Osteoblast (primary cell): ENCODE measurements at regions not wholly inside any gene's neighbourhood (a gene's known extent, or its start where the extent isn't known, plus 50 kb on each side); places are given as distances from the start of the nearest gene placed in this dataset.

Source experiments
- DNase-seq: peaks from one replicate; pipeline ENCODE4 v3.0.0; 2011; ENCODE audit warnings: low spot score, mixed read lengths; ENCODE audit not compliant: insufficient read length; ENCODE audit errors: missing footprints
- H2AFZ ChIP-seq: 2 replicates; pipeline ENCODE4 v1.6.0; 2011; ENCODE audit warnings: mild to moderate bottlenecking, low read length
- H3K27ac ChIP-seq: 2 replicates; pipeline ENCODE4 v1.5.1; 2011; ENCODE audit warnings: mild to moderate bottlenecking, low read depth, low read length, moderate library complexity
- H3K27me3 ChIP-seq: 2 replicates; pipeline ENCODE4 v1.6.0; 2012; ENCODE audit warnings: mild to moderate bottlenecking, control low read depth, inconsistent platforms, low read length, moderate library complexity; ENCODE audit not compliant: insufficient read depth
- H3K36me3 ChIP-seq: 2 replicates; pipeline ENCODE4 v1.5.1; 2011; ENCODE audit warnings: mild to moderate bottlenecking, low read length, control low read depth, moderate library complexity; ENCODE audit not compliant: insufficient read depth
- H3K4me1 ChIP-seq: 2 replicates; pipeline ENCODE4 v1.5.1; 2011; ENCODE audit warnings: mild to moderate bottlenecking, low read length, control low read depth, moderate library complexity; ENCODE audit not compliant: insufficient read depth
- H3K4me2 ChIP-seq: 2 replicates; pipeline ENCODE4 v1.6.0; 2011; ENCODE audit warnings: mild to moderate bottlenecking, low read length; ENCODE audit not compliant: insufficient read depth
- H3K4me3 ChIP-seq: fragments of 200-600 bp; sonication (generic); 3 replicates; pipeline ENCODE4 v1.5.1; 2012; ENCODE audit warnings: mild to moderate bottlenecking, low read length, inconsistent platforms; ENCODE audit not compliant: insufficient read depth
- H3K79me2 ChIP-seq: 2 replicates; pipeline ENCODE4 v1.6.0; 2012; ENCODE audit warnings: mild to moderate bottlenecking, low read length, control low read depth, inconsistent platforms; ENCODE audit not compliant: insufficient read depth
- H3K9me3 ChIP-seq: 2 replicates; pipeline ENCODE4 v1.5.1; 2011; ENCODE audit warnings: low read depth, low read length, control low read depth
- H4K20me1 ChIP-seq: 2 replicates; pipeline ENCODE4 v1.6.0; 2012; ENCODE audit warnings: mild to moderate bottlenecking, low read length, control low read depth; ENCODE audit not compliant: insufficient read depth
- TF ChIP-seq, protein P1 (sequence below): IDR thresholded peaks from 2 replicates; pipeline ENCODE4 v1.5.1; 2011; ENCODE audit warnings: mild to moderate bottlenecking, low read depth, low read length, moderate library complexity; ENCODE audit errors: extremely low read depth

DNA sequence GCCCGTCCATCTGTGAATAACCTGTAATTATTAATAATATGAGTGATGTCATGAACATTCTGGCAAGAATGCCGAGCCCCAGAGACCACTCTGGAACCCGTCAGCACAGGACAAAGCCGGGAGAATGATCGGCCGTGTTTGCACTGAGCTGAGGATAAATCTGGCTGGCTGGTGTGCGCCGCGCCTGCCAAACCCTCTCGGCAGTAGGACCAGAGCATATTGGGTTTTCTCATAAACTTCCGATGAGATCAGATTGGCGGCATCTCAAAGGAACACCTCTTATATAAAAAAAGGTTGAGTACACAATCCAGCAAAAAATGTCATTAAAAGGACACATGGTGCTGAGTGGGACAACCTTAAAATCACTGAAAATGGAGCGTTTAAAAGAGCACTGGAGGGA lies 296.0 kb upstream of the MKI67 start:
- Histone ChIP-seq H3K36me3 (no peaks in the 10 kb centered on the region), H3K79me2 (no peaks in the 10 kb centered on the region), H3K4me3 (no peak overlapping the region), H3K27ac (no peak overlapping the region), H3K27me3 (no peaks in the 10 kb centered on the region), H4K20me1 (no peaks in the 10 kb centered on the region), H3K4me1 (no peaks in the 10 kb centered on the region), H2AFZ (no peak overlapping the region), H3K9me3 (no peaks in the 10 kb centered on the region), H3K4me2 (no peak overlapping the region)
- TF ChIP-seq, protein P1, sequence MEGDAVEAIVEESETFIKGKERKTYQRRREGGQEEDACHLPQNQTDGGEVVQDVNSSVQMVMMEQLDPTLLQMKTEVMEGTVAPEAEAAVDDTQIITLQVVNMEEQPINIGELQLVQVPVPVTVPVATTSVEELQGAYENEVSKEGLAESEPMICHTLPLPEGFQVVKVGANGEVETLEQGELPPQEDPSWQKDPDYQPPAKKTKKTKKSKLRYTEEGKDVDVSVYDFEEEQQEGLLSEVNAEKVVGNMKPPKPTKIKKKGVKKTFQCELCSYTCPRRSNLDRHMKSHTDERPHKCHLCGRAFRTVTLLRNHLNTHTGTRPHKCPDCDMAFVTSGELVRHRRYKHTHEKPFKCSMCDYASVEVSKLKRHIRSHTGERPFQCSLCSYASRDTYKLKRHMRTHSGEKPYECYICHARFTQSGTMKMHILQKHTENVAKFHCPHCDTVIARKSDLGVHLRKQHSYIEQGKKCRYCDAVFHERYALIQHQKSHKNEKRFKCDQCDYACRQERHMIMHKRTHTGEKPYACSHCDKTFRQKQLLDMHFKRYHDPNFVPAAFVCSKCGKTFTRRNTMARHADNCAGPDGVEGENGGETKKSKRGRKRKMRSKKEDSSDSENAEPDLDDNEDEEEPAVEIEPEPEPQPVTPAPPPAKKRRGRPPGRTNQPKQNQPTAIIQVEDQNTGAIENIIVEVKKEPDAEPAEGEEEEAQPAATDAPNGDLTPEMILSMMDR, result no peak
- DNase-seq, result no peak

DNA sequence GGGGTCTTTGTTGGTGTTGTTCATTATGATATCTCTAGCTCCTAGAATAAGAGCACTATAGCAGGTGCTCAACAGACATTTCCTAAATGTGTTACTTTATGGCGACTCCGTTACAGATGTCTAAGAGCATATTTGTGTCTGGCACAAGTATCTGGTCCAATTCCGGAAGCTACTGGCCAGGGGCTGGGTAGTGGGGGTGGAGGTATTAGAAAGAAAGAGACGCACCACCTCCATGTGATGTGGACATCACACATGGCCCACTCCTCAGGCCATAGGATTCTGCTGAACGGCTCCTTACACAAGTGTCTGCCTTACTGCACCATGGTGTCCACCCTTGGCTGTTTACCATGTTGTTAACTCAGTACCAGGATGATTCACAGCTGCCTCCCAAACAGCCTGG lies 296.8 kb upstream of the MKI67 start:
- no peak for DNase-seq
- Histone ChIP-seq H3K27ac (no peak overlapping the region), H3K27me3 (no peaks in the 10 kb centered on the region), H3K79me2 (no peaks in the 10 kb centered on the region), H3K9me3 (no peaks in the 10 kb centered on the region), H2AFZ (no peak overlapping the region), H3K4me3 (no peak overlapping the region), H4K20me1 (no peaks in the 10 kb centered on the region), H3K4me1 (no peaks in the 10 kb centered on the region), H3K4me2 (no peak overlapping the region), H3K36me3 (no peaks in the 10 kb centered on the region)
- TF ChIP-seq, protein P1, result no peak

DNA sequence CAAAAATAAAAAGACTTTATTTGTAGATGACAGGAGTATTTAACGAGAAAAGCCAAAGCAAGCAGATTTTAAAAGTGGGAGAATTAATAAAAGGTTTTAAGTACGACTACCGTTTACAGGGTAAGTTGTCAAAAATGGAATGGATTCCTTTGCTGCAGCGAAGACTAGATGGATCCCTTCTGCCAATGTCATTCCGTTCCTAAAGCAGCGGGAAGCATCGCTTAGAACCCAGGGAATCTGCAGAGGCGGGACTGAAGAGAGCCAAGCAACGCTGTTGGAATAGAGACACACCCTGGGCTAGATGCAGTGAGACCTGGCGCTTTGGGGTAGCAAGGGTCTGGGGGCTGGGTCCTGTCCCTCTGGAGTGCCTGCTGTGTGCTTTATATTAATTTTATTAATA lies 303.1 kb upstream of the MKI67 start:
- TF ChIP-seq, protein P1, result no peak
- Histone ChIP-seq H3K36me3 (no peaks in the 10 kb centered on the region), H3K27ac (no peak overlapping the region), H3K9me3 (no peaks in the 10 kb centered on the region), H3K4me3 (no peak overlapping the region), H2AFZ (no peak overlapping the region), H3K4me1 (no peaks in the 10 kb centered on the region), H3K4me2 (no peak overlapping the region), H3K27me3 (no peaks in the 10 kb centered on the region), H3K79me2 (no peaks in the 10 kb centered on the region), H4K20me1 (no peaks in the 10 kb centered on the region)
- DNase-seq, result no peak

DNA sequence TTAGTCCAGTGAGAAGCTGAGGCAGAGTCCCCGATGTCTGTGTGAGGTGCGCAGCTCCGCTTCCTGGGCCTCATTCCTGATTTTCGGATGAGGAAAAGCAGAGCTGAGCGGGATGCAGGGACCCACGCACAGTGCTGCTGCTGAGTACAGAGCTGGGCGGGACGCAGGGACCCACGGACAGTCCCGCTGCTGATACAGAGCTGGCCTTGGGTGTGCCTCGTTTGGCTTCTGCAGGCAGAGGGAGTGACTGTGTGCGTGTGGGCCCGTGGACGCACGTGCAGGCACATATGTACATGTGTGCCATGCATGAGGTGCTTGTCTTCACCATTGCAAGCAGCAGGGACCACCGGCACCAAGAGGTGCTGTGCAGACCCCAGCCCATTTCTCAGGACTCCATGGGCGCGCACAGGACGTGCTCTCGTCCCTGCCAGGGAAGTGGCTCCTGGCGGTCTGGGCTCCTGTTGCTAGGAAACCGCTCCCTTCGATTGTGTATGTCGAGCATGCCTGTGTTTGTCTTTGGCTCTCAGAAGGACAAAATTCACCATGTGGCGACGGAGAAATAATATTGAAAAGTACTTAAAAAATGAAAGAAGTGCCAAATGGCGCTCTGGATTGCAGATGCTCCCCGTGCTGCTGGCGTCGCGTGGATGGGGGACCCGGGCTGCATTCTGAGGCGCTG lies 303.8 kb upstream of the MKI67 start:
- H3K27me3 ChIP-seq, result no peaks in the 10 kb centered on the region
- no peaks in the 10 kb centered on the region for H3K36me3 ChIP-seq
- H3K27ac ChIP-seq, result no peak overlapping the region
- no peaks in the 10 kb centered on the region for H4K20me1 ChIP-seq
- H3K4me2 ChIP-seq, result no peak overlapping the region
- H3K79me2 ChIP-seq, result no peaks in the 10 kb centered on the region
- H3K9me3 ChIP-seq, result no peaks in the 10 kb centered on the region
- no peak overlapping the region for H3K4me3 ChIP-seq
- no peak for DNase-seq
- H2AFZ ChIP-seq, result no peak overlapping the region
- no peaks in the 10 kb centered on the region for H3K4me1 ChIP-seq
- TF ChIP-seq, protein P1, result no peak
